ENCODE measurements at regions not wholly inside any gene's neighbourhood (a gene's known extent, or its start where the extent isn't known, plus 50 kb on each side); places are given as distances from the start of the nearest gene placed in this dataset.
"Not testable (repeated sequence)": the region's sequence is repeated elsewhere in the genome, so short reads cannot be mapped to it uniquely, and the experiment has no call there.

- no peak for DNase-seq
These were observed 353.6 kb downstream of the TMEM121 start for GRCh38 chr14:105879867-105880561.

GRCh38 chr14:105880616-105881015 is 354.2 kb downstream of the TMEM121 start:
- DNase-seq = no peak

GRCh38 chr14:105881021-105881930 is 354.9 kb downstream of the TMEM121 start:
- DNase-seq = no peak

- DNase-seq = not testable (repeated sequence)
These were observed 355.6 kb downstream of the TMEM121 start for GRCh38 chr14:105882011-105882410.

GRCh38 chr14:105882626-105883025 is 356.2 kb downstream of the TMEM121 start:
- DNase-seq = no peak

GRCh38 chr14:105883066-105884005 is 357.0 kb downstream of the TMEM121 start:
- DNase-seq = no peak

GRCh38 chr14:105884192-105884807 is 357.9 kb downstream of the TMEM121 start:
- DNase-seq = not testable (repeated sequence)

- DNase-seq = no peak
These were observed 358.5 kb downstream of the TMEM121 start for GRCh38 chr14:105884808-105885281.

GRCh38 chr14:105885561-105886320 is 359.4 kb downstream of the TMEM121 start:
- no peak for DNase-seq

GRCh38 chr14:105886791-105887191 is 360.4 kb downstream of the TMEM121 start:
- not testable (repeated sequence) for DNase-seq

- no peak for DNase-seq
These were observed 361.3 kb downstream of the TMEM121 start for GRCh38 chr14:105887692-105888091.

GRCh38 chr14:105888151-105888550 is 361.8 kb downstream of the TMEM121 start:
- no peak for DNase-seq

GRCh38 chr14:105888784-105889665 is 362.6 kb downstream of the TMEM121 start:
- DNase-seq = no peak

- no peak for DNase-seq
These were observed 363.5 kb downstream of the TMEM121 start for GRCh38 chr14:105889666-105890473.

- no peak for DNase-seq
These were observed 364.3 kb downstream of the TMEM121 start for GRCh38 chr14:105890474-105891220.

GRCh38 chr14:105891221-105891602 is 364.8 kb downstream of the TMEM121 start:
- DNase-seq = no peak

GRCh38 chr14:105891631-105892452 is 365.5 kb downstream of the TMEM121 start:
- DNase-seq = no peak

All from inflammatory macrophage (primary cell).